H9 (cell line): ENCODE measurements at regions not wholly inside any gene's neighbourhood (a gene's known extent, or its start where the extent isn't known, plus 50 kb on each side); places are given as distances from the start of the nearest gene placed in this dataset.

Experiments used
- DNase-seq: peaks from one replicate; pipeline ENCODE4 v3.0.0-alpha.2; 2017
- H2AFZ ChIP-seq: one replicate; pipeline ENCODE4 v1.6.1; 2013; ENCODE audit warnings: mild to moderate bottlenecking, low read length, control low read depth, moderate library complexity
- H2AK5ac ChIP-seq: 2 replicates; pipeline ENCODE4 v1.6.1; 2013; ENCODE audit warnings: low read length, control low read depth, mixed read lengths; ENCODE audit not compliant: insufficient read length
- H2BK120ac ChIP-seq: one replicate; pipeline ENCODE4 v1.6.1; 2013; ENCODE audit warnings: low read depth, mild to moderate bottlenecking, low read length, control low read depth, inconsistent platforms; ENCODE audit not compliant: poor library complexity, severe bottlenecking
- H2BK12ac ChIP-seq: 2 replicates; pipeline ENCODE4 v1.6.1; 2013; ENCODE audit warnings: low read length, control low read depth, mixed read lengths, low read depth; ENCODE audit not compliant: insufficient read length
- H2BK15ac ChIP-seq: 2 replicates; pipeline ENCODE4 v1.6.1; 2013; ENCODE audit warnings: low read depth, low read length, control low read depth
- H2BK20ac ChIP-seq: one replicate; pipeline ENCODE4 v1.6.1; 2013; ENCODE audit warnings: low read depth, mild to moderate bottlenecking, low read length, control low read depth, inconsistent platforms; ENCODE audit not compliant: poor library complexity, severe bottlenecking
- H2BK5ac ChIP-seq: 2 replicates; pipeline ENCODE4 v1.6.1; 2013; ENCODE audit warnings: low read length, control low read depth, mixed read lengths; ENCODE audit not compliant: insufficient read length
- H3K14ac ChIP-seq: 2 replicates; pipeline ENCODE4 v1.6.1; 2013; ENCODE audit warnings: low read length, control low read depth; ENCODE audit not compliant: insufficient read depth
- H3K18ac ChIP-seq: 2 replicates; pipeline ENCODE4 v1.6.1; 2013; ENCODE audit warnings: low read depth, mild to moderate bottlenecking, mixed read lengths, low read length, control low read depth; ENCODE audit not compliant: insufficient read length
- H3K23ac ChIP-seq: 2 replicates; pipeline ENCODE4 v1.6.1; 2013; ENCODE audit warnings: low read length, control low read depth, mixed read lengths, low read depth; ENCODE audit not compliant: insufficient read length
- H3K23me2 ChIP-seq: 2 replicates; pipeline ENCODE4 v1.6.1; 2013; ENCODE audit warnings: low read depth, mild to moderate bottlenecking, mixed read lengths, low read length, control low read depth; ENCODE audit not compliant: insufficient read length, poor library complexity, severe bottlenecking
- H3K27ac ChIP-seq: 2 replicates; pipeline ENCODE4 v1.5.1; 2013; ENCODE audit warnings: low read length, control low read depth, mixed read lengths, low read depth; ENCODE audit not compliant: insufficient read length
- H3K27me3 ChIP-seq: 2 replicates; pipeline ENCODE4 v1.6.1; 2013; ENCODE audit warnings: low read length, control low read depth, inconsistent platforms; ENCODE audit not compliant: insufficient read depth
- H3K4ac ChIP-seq: 2 replicates; pipeline ENCODE4 v1.6.1; 2013; ENCODE audit warnings: low read depth, mild to moderate bottlenecking, control low read depth, inconsistent platforms, low read length, moderate library complexity
- H3K4me1 ChIP-seq: 2 replicates; pipeline ENCODE4 v1.6.1; 2013; ENCODE audit warnings: low read length, control low read depth, inconsistent platforms; ENCODE audit not compliant: insufficient read depth
- H3K4me2 ChIP-seq: 2 replicates; pipeline ENCODE4 v1.6.1; 2013; ENCODE audit warnings: low read length, control low read depth, mixed read lengths; ENCODE audit not compliant: insufficient read length, insufficient read depth
- H3K56ac ChIP-seq: 2 replicates; pipeline ENCODE4 v1.6.1; 2013; ENCODE audit warnings: low read depth, mild to moderate bottlenecking, mixed read lengths, low read length, control low read depth; ENCODE audit not compliant: insufficient read length
- H3K79me1 ChIP-seq: 2 replicates; pipeline ENCODE4 v1.6.1; 2013; ENCODE audit warnings: low read depth, mild to moderate bottlenecking, moderate library complexity, low read length, control low read depth, inconsistent platforms; ENCODE audit not compliant: insufficient read depth, poor library complexity, severe bottlenecking
- H3K79me2 ChIP-seq: 2 replicates; pipeline ENCODE4 v1.6.1; 2013; ENCODE audit warnings: low read length, control low read depth, inconsistent platforms; ENCODE audit not compliant: insufficient read depth
- H3K9ac ChIP-seq: 2 replicates; pipeline ENCODE4 v1.6.1; 2013; ENCODE audit warnings: low read length, control low read depth, mixed read lengths; ENCODE audit not compliant: insufficient read length; ENCODE audit errors: extremely low read depth
- H3K9me3 ChIP-seq: one replicate; pipeline ENCODE4 v1.6.1; 2013; ENCODE audit warnings: low read depth, low read length, inconsistent platforms; ENCODE audit not compliant: control insufficient read depth
- H3T11ph ChIP-seq: one replicate; pipeline ENCODE4 v1.6.1; 2013; ENCODE audit warnings: mild to moderate bottlenecking, low read length, control low read depth, inconsistent platforms
- H4K20me1 ChIP-seq: one replicate; pipeline ENCODE4 v1.6.1; 2013; ENCODE audit not compliant: control insufficient read depth, insufficient read length, insufficient read depth
- H4K5ac ChIP-seq: 2 replicates; pipeline ENCODE4 v1.6.1; 2013; ENCODE audit warnings: low read depth, mild to moderate bottlenecking, mixed read lengths, low read length, control low read depth; ENCODE audit not compliant: insufficient read length
- H4K8ac ChIP-seq: replicated peaks from 2 replicates; pipeline ENCODE4 v1.6.1; 2013; ENCODE audit warnings: low read length, control low read depth, mixed read lengths, low read depth; ENCODE audit not compliant: insufficient read length
- H4K91ac ChIP-seq: 2 replicates; pipeline ENCODE4 v1.6.1; 2013; ENCODE audit warnings: low read depth, mild to moderate bottlenecking, moderate library complexity, mixed read lengths, low read length, control low read depth; ENCODE audit not compliant: insufficient read length
- H3K27ac Mint-ChIP-seq, 3 experiments: 2 replicates in 2 of 3; 3 replicates in 1 of 3; pipeline ENCODE4 v1.8.0; 2020 to 2021; ENCODE audit warnings: mixed read lengths in 3 of 3, mild to moderate bottlenecking in 1 of 3, moderate library complexity in 1 of 3
- H3K27me3 Mint-ChIP-seq: 2 replicates; pipeline ENCODE4 v1.8.0; 2021; ENCODE audit warnings: low read depth, mild to moderate bottlenecking, moderate library complexity, mixed read lengths
- H3K36me3 Mint-ChIP-seq, 3 experiments: 2 replicates in 2 of 3; 3 replicates in 1 of 3; pipeline ENCODE4 v1.8.0; 2020 to 2021; ENCODE audit warnings: low read depth in 3 of 3, mixed read lengths in 3 of 3; ENCODE audit not compliant: insufficient read depth in 1 of 3
- H3K4me1 Mint-ChIP-seq, 2 experiments: 2 replicates each; pipeline ENCODE4 v1.8.0; 2020; ENCODE audit warnings: mixed read lengths in 2 of 2
- H3K4me3 Mint-ChIP-seq, 2 experiments: 2 replicates in 1 of 2; 3 replicates in 1 of 2; pipeline ENCODE4 v1.8.0; 2020 to 2021; ENCODE audit warnings: mild to moderate bottlenecking in 2 of 2, mixed read lengths in 2 of 2, moderate library complexity in 1 of 2
- H3K9me3 Mint-ChIP-seq, 2 experiments: 2 replicates in 1 of 2; 3 replicates in 1 of 2; pipeline ENCODE4 v1.8.0; 2020; ENCODE audit warnings: mild to moderate bottlenecking in 2 of 2, mixed read lengths in 2 of 2, moderate library complexity in 1 of 2
- WGBS: extraction: QIAGEN DNeasy Blood & Tissue Kit; methylation state at CpG from one replicate; pipeline ENCODE4 v1.1.7; 2013; ENCODE audit warnings: missing lambda C conversion rate, low lambda C conversion rate, mixed read lengths; ENCODE audit not compliant: insufficient read length; ENCODE audit errors: extremely low coverage; 5-methylcytosine and 5-hydroxymethylcytosine counted together
- TF ChIP-seq, protein P1 (sequence below): fragments of 200-600 bp; sonication (generic); conservative IDR thresholded peaks from 3 replicates; pipeline ENCODE4 v1.8.0; 2021; ENCODE audit warnings: antibody characterized with exemption, mild to moderate bottlenecking

DNA sequence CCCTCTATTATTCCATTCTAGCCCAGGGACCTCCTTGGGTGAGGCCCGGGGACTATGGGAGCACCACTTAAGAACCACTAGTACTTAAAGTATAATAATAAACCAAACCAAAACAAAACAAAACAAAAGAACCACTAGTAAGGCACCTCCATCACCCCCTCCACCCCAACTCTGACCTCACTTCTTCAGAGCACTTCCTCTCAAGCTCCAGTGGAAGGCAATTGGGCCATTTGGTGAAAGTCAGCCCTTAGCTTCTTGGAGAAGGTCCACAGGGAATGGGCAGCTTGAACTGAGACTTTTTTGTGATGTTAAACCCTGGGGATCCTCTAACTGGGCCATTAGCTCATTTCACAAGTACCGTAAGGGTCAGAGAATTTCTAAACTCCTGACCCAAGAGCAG lies 237.3 kb downstream of the RHOU start:
- Mint-ChIP-seq H3K27ac (peak overlapping the region in 1 of 3 experiments; percentile 70; a peak in 1 of 7 replicates), H3K9me3 (no peaks in the 10 kb centered on the region; a peak in 1 of 5 replicates), H3K36me3 (no peaks in the 10 kb centered on the region), H3K27me3 (peaks cover 4% of the 10 kb centered on the region; the same call in 1 of the 2 replicates), H3K4me3 (no peak overlapping the region), H3K4me1 (peaks cover 30 to 33% of the 10 kb centered on the region in 2 experiments)
- WGBS, result no CpG with 5 or more reads among the region's 2 CpGs
- no peak overlapping the region for H3K4ac ChIP-seq
- no peak overlapping the region for H2AK5ac ChIP-seq
- no peak overlapping the region for H2BK15ac ChIP-seq
- no peak overlapping the region for H2AFZ ChIP-seq
- H2BK5ac ChIP-seq, result no peak overlapping the region
- H3K14ac ChIP-seq, result no peak overlapping the region
- H3K23me2 ChIP-seq, result no peaks in the 10 kb centered on the region
- H2BK20ac ChIP-seq, result no peak overlapping the region
- H3K23ac ChIP-seq, result no peak overlapping the region
- no peaks in the 10 kb centered on the region for H3K9me3 ChIP-seq
- no peak overlapping the region for H3K27ac ChIP-seq
- no peak overlapping the region for H3K56ac ChIP-seq
- no peak overlapping the region for H3K4me2 ChIP-seq
- no peak overlapping the region for H4K5ac ChIP-seq
- no peak overlapping the region for H2BK12ac ChIP-seq
- no peak overlapping the region for H3K9ac ChIP-seq
- no peak overlapping the region for H3K18ac ChIP-seq
- H4K20me1 ChIP-seq, result no peaks in the 10 kb centered on the region
- no peaks in the 10 kb centered on the region for H3K79me2 ChIP-seq
- H3K79me1 ChIP-seq, result no peaks in the 10 kb centered on the region
- no peaks in the 10 kb centered on the region; the same call in 1 of the 2 replicates for H3K4me1 ChIP-seq
- H3K27me3 ChIP-seq, result no peaks in the 10 kb centered on the region
- H3T11ph ChIP-seq, result no peak overlapping the region
- H4K91ac ChIP-seq, result no peak overlapping the region
- H2BK120ac ChIP-seq, result no peak overlapping the region
- DNase-seq, result no peak
- TF ChIP-seq, protein P1, sequence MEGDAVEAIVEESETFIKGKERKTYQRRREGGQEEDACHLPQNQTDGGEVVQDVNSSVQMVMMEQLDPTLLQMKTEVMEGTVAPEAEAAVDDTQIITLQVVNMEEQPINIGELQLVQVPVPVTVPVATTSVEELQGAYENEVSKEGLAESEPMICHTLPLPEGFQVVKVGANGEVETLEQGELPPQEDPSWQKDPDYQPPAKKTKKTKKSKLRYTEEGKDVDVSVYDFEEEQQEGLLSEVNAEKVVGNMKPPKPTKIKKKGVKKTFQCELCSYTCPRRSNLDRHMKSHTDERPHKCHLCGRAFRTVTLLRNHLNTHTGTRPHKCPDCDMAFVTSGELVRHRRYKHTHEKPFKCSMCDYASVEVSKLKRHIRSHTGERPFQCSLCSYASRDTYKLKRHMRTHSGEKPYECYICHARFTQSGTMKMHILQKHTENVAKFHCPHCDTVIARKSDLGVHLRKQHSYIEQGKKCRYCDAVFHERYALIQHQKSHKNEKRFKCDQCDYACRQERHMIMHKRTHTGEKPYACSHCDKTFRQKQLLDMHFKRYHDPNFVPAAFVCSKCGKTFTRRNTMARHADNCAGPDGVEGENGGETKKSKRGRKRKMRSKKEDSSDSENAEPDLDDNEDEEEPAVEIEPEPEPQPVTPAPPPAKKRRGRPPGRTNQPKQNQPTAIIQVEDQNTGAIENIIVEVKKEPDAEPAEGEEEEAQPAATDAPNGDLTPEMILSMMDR, result no peak
- H4K8ac ChIP-seq, result no peak overlapping the region
